Neural cell (in vitro differentiated cells): ENCODE measurements at regions not wholly inside any gene's neighbourhood (a gene's known extent, or its start where the extent isn't known, plus 50 kb on each side); places are given as distances from the start of the nearest gene placed in this dataset.

Experiments
- H2AFZ ChIP-seq: fragments of 200-600, 300-800 bp; sonication (generic), shearing (Covaris generic); 2 replicates; pipeline ENCODE4 v1.6.0; 2014; ENCODE audit warnings: low read depth, mild to moderate bottlenecking, antibody characterized with exemption, low read length, moderate library complexity
- H3F3A ChIP-seq: fragments of 200-600 bp; shearing (Covaris generic); 2 replicates; pipeline ENCODE4 v1.6.1; 2016; ENCODE audit warnings: mild to moderate bottlenecking, moderate library complexity, mixed read lengths, antibody characterized with exemption, low read length; ENCODE audit not compliant: insufficient read depth, poor library complexity, severe bottlenecking
- H3K27ac ChIP-seq: fragments of 200-600, 300-800 bp; sonication (generic), shearing (Covaris generic); 2 replicates; pipeline ENCODE4 v1.5.1; 2014; ENCODE audit warnings: mild to moderate bottlenecking, low read length, moderate library complexity
- H3K27me3 ChIP-seq: fragments of 300-800, 200-600 bp; sonication (generic), shearing (Covaris generic); 2 replicates; pipeline ENCODE4 v1.6.0; 2014; ENCODE audit warnings: mild to moderate bottlenecking, low read depth, low read length, moderate library complexity; ENCODE audit not compliant: insufficient read depth
- H3K36me3 ChIP-seq: fragments of 300-800, 200-600 bp; sonication (generic), shearing (Covaris generic); 2 replicates; pipeline ENCODE4 v1.5.1; 2014; ENCODE audit warnings: mild to moderate bottlenecking, antibody characterized with exemption, low read length, moderate library complexity; ENCODE audit not compliant: insufficient read depth
- H3K4me2 ChIP-seq: fragments of 300-800, 200-600 bp; sonication (generic), shearing (Covaris generic); 2 replicates; pipeline ENCODE4 v1.6.0; 2014; ENCODE audit warnings: mild to moderate bottlenecking, low read length
- H3K4me3 ChIP-seq: fragments of 300-800, 200-600 bp; sonication (generic), shearing (Covaris generic); 2 replicates; pipeline ENCODE4 v1.5.1; 2014; ENCODE audit warnings: mild to moderate bottlenecking, low read length, moderate library complexity
- H3K79me2 ChIP-seq: fragments of 200-600 bp; shearing (Covaris generic); replicated peaks from 2 replicates; pipeline ENCODE4 v1.6.0; 2014; ENCODE audit warnings: mild to moderate bottlenecking, low read length, moderate library complexity; ENCODE audit not compliant: insufficient read depth
- H3K9ac ChIP-seq: fragments of 300-800, 200-600 bp; sonication (generic), shearing (Covaris generic); 2 replicates; pipeline ENCODE4 v1.6.1; 2016; ENCODE audit warnings: mild to moderate bottlenecking, low read length, mixed read lengths
- H3K9me2 ChIP-seq: fragments of 200-600 bp; shearing (Covaris generic); 2 replicates; pipeline ENCODE4 v1.6.1; 2016; ENCODE audit warnings: mild to moderate bottlenecking, low read length, mixed read lengths; ENCODE audit not compliant: insufficient read depth
- H3K9me3 ChIP-seq: fragments of 200-600, 300-800 bp; sonication (generic), shearing (Covaris generic); 2 replicates; pipeline ENCODE4 v1.6.1; 2016; ENCODE audit warnings: mild to moderate bottlenecking, mixed run types, low read length, moderate library complexity, mixed read lengths
- H4K20me1 ChIP-seq: fragments of 200-600 bp; shearing (Covaris generic); 2 replicates; pipeline ENCODE4 v1.6.1; 2016; ENCODE audit warnings: mild to moderate bottlenecking, mixed run types; ENCODE audit not compliant: insufficient read depth
- CTCF ChIP-seq: fragments of 450-650 bp; IDR thresholded peaks from 2 replicates; pipeline ENCODE4 v1.5.1; 2014; ENCODE audit warnings: antibody characterized with exemption, mild to moderate bottlenecking, moderate library complexity; ENCODE audit not compliant: poor library complexity, severe bottlenecking
- EP300 ChIP-seq: fragments of 450-650 bp; conservative IDR thresholded peaks from 2 replicates; pipeline ENCODE4 v1.6.1; 2014; ENCODE audit warnings: antibody characterized with exemption, mild to moderate bottlenecking, moderate library complexity; ENCODE audit not compliant: poor library complexity, severe bottlenecking
- EZH2 ChIP-seq: fragments of 200-600, 300-800 bp; shearing (Covaris generic), sonication (generic); IDR thresholded peaks from 2 replicates; pipeline ENCODE4 v1.6.1; 2014; ENCODE audit warnings: antibody characterized with exemption, low read length, borderline replicate concordance, mild to moderate bottlenecking; ENCODE audit not compliant: insufficient read depth, poor library complexity, severe bottlenecking
- MXI1 ChIP-seq: fragments of 450-650 bp; conservative IDR thresholded peaks from 2 replicates; pipeline ENCODE4 v1.6.1; 2014; ENCODE audit warnings: antibody characterized with exemption, mild to moderate bottlenecking; ENCODE audit not compliant: poor library complexity, severe bottlenecking
- POLR2AphosphoS5 ChIP-seq: IDR thresholded peaks from 2 replicates; pipeline ENCODE4 v1.6.1; 2012
- RAD21 ChIP-seq: fragments of 450-650 bp; conservative IDR thresholded peaks from 2 replicates; pipeline ENCODE4 v1.6.1; 2014; ENCODE audit warnings: antibody characterized with exemption, mild to moderate bottlenecking, moderate library complexity
- REST ChIP-seq: IDR thresholded peaks from 2 replicates; pipeline ENCODE4 v1.6.1; 2012; ENCODE audit warnings: borderline replicate concordance
- SMC3 ChIP-seq: fragments of 450-650 bp; conservative IDR thresholded peaks from 2 replicates; pipeline ENCODE4 v1.6.1; 2014; ENCODE audit warnings: antibody characterized with exemption, mild to moderate bottlenecking, moderate library complexity; ENCODE audit not compliant: poor library complexity
- TAF1 ChIP-seq: IDR thresholded peaks from 2 replicates; pipeline ENCODE4 v1.6.1; 2012; ENCODE audit warnings: low read depth

- Histone ChIP-seq H3K36me3 (no peaks in the 10 kb centered on the region), H2AFZ (no peak overlapping the region), H3K27me3 (no peaks in the 10 kb centered on the region), H3K9me2 (no peaks in the 10 kb centered on the region), H3K9me3 (no peaks in the 10 kb centered on the region), H3K27ac (no peak overlapping the region), H4K20me1 (no peaks in the 10 kb centered on the region), H3K9ac (no peak overlapping the region), H3K79me2 (no peaks in the 10 kb centered on the region), H3F3A (no peaks in the 10 kb centered on the region), H3K4me2 (no peak overlapping the region), H3K4me3 (no peak overlapping the region)
- TF ChIP-seq CTCF (no peak), EP300 (no peak), RAD21 (no peak), MXI1 (no peak), TAF1 (no peak), EZH2 (no peak), POLR2AphosphoS5 (no peak), SMC3 (no peak), REST (no peak)
Observed at GRCh38 chr12:45148619-45149018, 67.3 kb upstream of the ANO6 start.

- H3K4me2 ChIP-seq: no peak overlapping the region
- no peaks in the 10 kb centered on the region for H3K9me3 ChIP-seq
- H3K9ac ChIP-seq: no peak overlapping the region
- H3K27ac ChIP-seq: no peak overlapping the region
- H3K4me3 ChIP-seq: no peak overlapping the region
- no peaks in the 10 kb centered on the region for H3K9me2 ChIP-seq
- no peaks in the 10 kb centered on the region for H3K36me3 ChIP-seq
- no peaks in the 10 kb centered on the region for H3K27me3 ChIP-seq
- H4K20me1 ChIP-seq: no peaks in the 10 kb centered on the region
- H3F3A ChIP-seq: no peaks in the 10 kb centered on the region
- H2AFZ ChIP-seq: no peak overlapping the region
- no peaks in the 10 kb centered on the region for H3K79me2 ChIP-seq
- TF ChIP-seq CTCF: no peak
- TF ChIP-seq EZH2: no peak
- no peak for TF ChIP-seq RAD21
- no peak for TF ChIP-seq EP300
- TF ChIP-seq MXI1: no peak
- TF ChIP-seq REST: no peak
- no peak for TF ChIP-seq TAF1
- no peak for TF ChIP-seq SMC3
- TF ChIP-seq POLR2AphosphoS5: no peak
Observed at GRCh38 chr12:45165284-45165683, 50.6 kb upstream of the ANO6 start.
